ENCODE measurements at regions not wholly inside any gene's neighbourhood (a gene's known extent, or its start where the extent isn't known, plus 50 kb on each side); places are given as distances from the start of the nearest gene placed in this dataset.

- Histone ChIP-seq H3K27ac (peak overlapping the region; percentile 9), H3K4me3 (no peak overlapping the region), H3K27me3 (no peaks in the 10 kb centered on the region), H3K4me1 (peaks cover 8% of the 10 kb centered on the region), H3K36me3 (no peaks in the 10 kb centered on the region), H3K9ac (ENCODE audit: low read depth in 2 of 2, low read length in 2 of 2) (peak overlapping the region in 1 of 2 donors; percentile 40), H3K9me3 (no peaks in the 10 kb centered on the region)
- TF ChIP-seq CTCF (IDR thresholded peaks at IDR 0.05), result no peak
- DNase-seq, result peak; percentile 35
- intact Hi-C loops (cut with DNase I), result no loop called here
These were observed 61.9 kb upstream of the ITGA1 start for GRCh38 chr5:52725808-52726207.

GRCh38 chr5:52727020-52727419 is 60.7 kb upstream of the ITGA1 start:
- intact Hi-C loops (cut with DNase I), result no loop called here
- Histone ChIP-seq H3K27ac (peak overlapping the region; percentile 2), H3K36me3 (no peaks in the 10 kb centered on the region), H3K4me3 (no peak overlapping the region), H3K9me3 (no peaks in the 10 kb centered on the region), H3K27me3 (no peaks in the 10 kb centered on the region), H3K9ac (ENCODE audit: low read depth in 2 of 2, low read length in 2 of 2) (no peak overlapping the region), H3K4me1 (peaks cover 8% of the 10 kb centered on the region)
- DNase-seq, result no peak
- no peak for TF ChIP-seq CTCF (IDR thresholded peaks at IDR 0.05)

GRCh38 chr5:52727576-52727975 is 60.1 kb upstream of the ITGA1 start:
- no peak overlapping the region for H3K4me3 ChIP-seq
- H3K27ac ChIP-seq, result peak overlapping the region; percentile 2
- H3K9me3 ChIP-seq, result no peaks in the 10 kb centered on the region
- H3K9ac ChIP-seq (ENCODE audit: low read depth in 2 of 2, low read length in 2 of 2), result no peak overlapping the region
- H3K4me1 ChIP-seq, result peaks cover 8% of the 10 kb centered on the region
- no peaks in the 10 kb centered on the region for H3K36me3 ChIP-seq
- TF ChIP-seq CTCF (IDR thresholded peaks at IDR 0.05), result no peak
- no peaks in the 10 kb centered on the region for H3K27me3 ChIP-seq
- intact Hi-C loops (cut with DNase I), result no loop called here
- DNase-seq, result peak; percentile 31

GRCh38 chr5:52728224-52728623 is 59.5 kb upstream of the ITGA1 start:
- TF ChIP-seq CTCF (IDR thresholded peaks at IDR 0.05), result no peak
- H3K27ac ChIP-seq, result peak overlapping the region; percentile 38
- no peaks in the 10 kb centered on the region for H3K36me3 ChIP-seq
- H3K27me3 ChIP-seq, result no peaks in the 10 kb centered on the region
- intact Hi-C loops (cut with DNase I), result no loop called here
- H3K9ac ChIP-seq (ENCODE audit: low read depth in 2 of 2, low read length in 2 of 2), result no peak overlapping the region
- no peak overlapping the region for H3K4me3 ChIP-seq
- no peak for DNase-seq
- no peaks in the 10 kb centered on the region for H3K9me3 ChIP-seq
- peaks cover 8% of the 10 kb centered on the region for H3K4me1 ChIP-seq

GRCh38 chr5:52728686-52729085 is 59.0 kb upstream of the ITGA1 start:
- no peaks in the 10 kb centered on the region for H3K36me3 ChIP-seq
- H3K4me3 ChIP-seq, result no peak overlapping the region
- no peak for TF ChIP-seq CTCF (IDR thresholded peaks at IDR 0.05)
- H3K27ac ChIP-seq, result no peak overlapping the region
- intact Hi-C loops (cut with DNase I), result no loop called here
- H3K9me3 ChIP-seq, result no peaks in the 10 kb centered on the region
- no peaks in the 10 kb centered on the region for H3K27me3 ChIP-seq
- H3K9ac ChIP-seq (ENCODE audit: low read depth in 2 of 2, low read length in 2 of 2), result no peak overlapping the region
- peaks cover 8% of the 10 kb centered on the region for H3K4me1 ChIP-seq
- no peak for DNase-seq

Data from colonic mucosa (tissue), 4 donors.